ENCODE measurements at regions not wholly inside any gene's neighbourhood (a gene's known extent, or its start where the extent isn't known, plus 50 kb on each side); places are given as distances from the start of the nearest gene placed in this dataset.

DNA sequence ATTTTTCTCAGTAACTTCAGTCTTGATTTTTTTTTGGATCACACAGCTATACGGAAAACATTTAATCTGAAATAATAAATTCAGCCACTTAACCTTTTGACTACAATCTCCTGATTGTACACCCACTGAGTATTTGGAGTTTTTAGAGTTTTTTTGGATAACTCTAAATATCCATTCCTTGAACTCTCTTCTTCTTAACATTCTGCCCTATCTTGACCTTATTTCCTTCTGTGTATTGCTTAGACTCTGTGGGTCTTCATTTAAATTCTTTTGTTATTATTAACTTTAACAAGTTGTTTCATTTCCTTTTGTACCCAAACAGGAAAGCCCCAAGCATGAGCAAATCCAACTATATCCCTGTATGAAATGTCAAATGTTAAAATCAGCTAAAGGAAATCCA, 170.2 kb upstream of the PTCHD4 start:
- H3K9me3 Mint-ChIP-seq: no peaks in the 10 kb centered on the region
- no peak for DNase-seq
- H3K27ac Mint-ChIP-seq: no peak overlapping the region
- no peaks in the 10 kb centered on the region for H3K4me1 Mint-ChIP-seq
- no peaks in the 10 kb centered on the region for H3K36me3 Mint-ChIP-seq (ENCODE audit: low read depth)
- H3K27me3 Mint-ChIP-seq (ENCODE audit: low read depth, poor library complexity): peaks cover 7% of the 10 kb centered on the region
- no peak overlapping the region for H3K4me3 Mint-ChIP-seq
- TF ChIP-seq, protein P1, sequence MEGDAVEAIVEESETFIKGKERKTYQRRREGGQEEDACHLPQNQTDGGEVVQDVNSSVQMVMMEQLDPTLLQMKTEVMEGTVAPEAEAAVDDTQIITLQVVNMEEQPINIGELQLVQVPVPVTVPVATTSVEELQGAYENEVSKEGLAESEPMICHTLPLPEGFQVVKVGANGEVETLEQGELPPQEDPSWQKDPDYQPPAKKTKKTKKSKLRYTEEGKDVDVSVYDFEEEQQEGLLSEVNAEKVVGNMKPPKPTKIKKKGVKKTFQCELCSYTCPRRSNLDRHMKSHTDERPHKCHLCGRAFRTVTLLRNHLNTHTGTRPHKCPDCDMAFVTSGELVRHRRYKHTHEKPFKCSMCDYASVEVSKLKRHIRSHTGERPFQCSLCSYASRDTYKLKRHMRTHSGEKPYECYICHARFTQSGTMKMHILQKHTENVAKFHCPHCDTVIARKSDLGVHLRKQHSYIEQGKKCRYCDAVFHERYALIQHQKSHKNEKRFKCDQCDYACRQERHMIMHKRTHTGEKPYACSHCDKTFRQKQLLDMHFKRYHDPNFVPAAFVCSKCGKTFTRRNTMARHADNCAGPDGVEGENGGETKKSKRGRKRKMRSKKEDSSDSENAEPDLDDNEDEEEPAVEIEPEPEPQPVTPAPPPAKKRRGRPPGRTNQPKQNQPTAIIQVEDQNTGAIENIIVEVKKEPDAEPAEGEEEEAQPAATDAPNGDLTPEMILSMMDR (IDR thresholded peaks at IDR 0.05): no peak

DNA sequence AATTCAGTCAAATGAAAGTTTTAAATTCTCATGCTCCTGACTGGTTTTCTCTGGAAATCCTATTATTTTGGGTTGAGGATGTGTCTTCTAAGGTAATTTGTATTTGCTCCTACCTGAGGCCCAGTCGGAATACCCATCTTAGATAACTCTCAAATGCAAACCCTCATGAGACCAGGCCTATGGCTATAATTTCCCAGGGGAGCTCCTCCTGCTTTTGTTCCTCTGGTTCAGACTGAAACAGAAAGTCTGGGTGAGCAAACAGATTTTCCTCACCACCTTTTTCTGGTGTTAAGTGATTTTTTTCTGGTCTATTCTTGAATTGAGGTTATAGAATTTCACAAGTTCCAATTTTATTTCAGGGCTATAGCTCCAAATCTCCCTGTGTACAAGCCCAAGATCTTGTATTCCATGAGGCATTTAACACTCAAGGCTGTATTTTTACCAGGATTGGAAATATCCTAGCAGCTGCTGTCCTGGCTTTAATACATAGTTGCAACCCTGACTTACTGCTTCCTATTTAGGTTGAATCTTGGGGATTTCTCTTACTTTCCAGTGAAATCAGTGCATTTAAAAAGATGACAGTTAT, 169.1 kb upstream of the PTCHD4 start:
- Mint-ChIP-seq H3K27ac (no peak overlapping the region), H3K27me3 (ENCODE audit: low read depth, poor library complexity) (peaks cover 7% of the 10 kb centered on the region), H3K4me3 (no peak overlapping the region), H3K4me1 (no peaks in the 10 kb centered on the region), H3K36me3 (ENCODE audit: low read depth) (no peaks in the 10 kb centered on the region), H3K9me3 (no peaks in the 10 kb centered on the region)
- no peak for DNase-seq
- TF ChIP-seq, protein P1 (IDR thresholded peaks at IDR 0.05): no peak

DNA sequence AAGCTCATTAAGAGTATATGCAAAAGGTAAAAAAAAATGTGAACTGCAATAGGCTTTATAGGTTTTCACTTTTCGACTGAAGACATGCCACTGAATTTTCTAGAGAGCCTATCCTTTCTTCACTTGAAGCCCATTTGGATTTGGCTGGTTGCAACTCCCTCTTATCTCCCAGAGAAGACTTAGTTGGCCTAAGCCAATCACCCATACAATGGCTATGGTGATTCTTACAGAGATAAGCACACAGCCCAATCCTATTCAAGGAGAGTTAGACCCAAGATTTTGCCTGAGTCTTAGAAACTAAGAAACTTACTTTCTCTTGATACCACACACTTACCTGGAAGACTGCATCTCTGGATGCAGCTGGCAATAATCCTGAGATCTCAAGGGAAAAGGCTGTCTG, 167.3 kb upstream of the PTCHD4 start:
- no peak for DNase-seq
- H3K36me3 Mint-ChIP-seq (ENCODE audit: low read depth): no peaks in the 10 kb centered on the region
- no peaks in the 10 kb centered on the region for H3K9me3 Mint-ChIP-seq
- H3K4me3 Mint-ChIP-seq: no peak overlapping the region
- H3K27me3 Mint-ChIP-seq (ENCODE audit: low read depth, poor library complexity): peaks cover 6% of the 10 kb centered on the region
- no peak overlapping the region for H3K27ac Mint-ChIP-seq
- TF ChIP-seq, protein P1 (IDR thresholded peaks at IDR 0.05): no peak
- no peaks in the 10 kb centered on the region for H3K4me1 Mint-ChIP-seq

DNA sequence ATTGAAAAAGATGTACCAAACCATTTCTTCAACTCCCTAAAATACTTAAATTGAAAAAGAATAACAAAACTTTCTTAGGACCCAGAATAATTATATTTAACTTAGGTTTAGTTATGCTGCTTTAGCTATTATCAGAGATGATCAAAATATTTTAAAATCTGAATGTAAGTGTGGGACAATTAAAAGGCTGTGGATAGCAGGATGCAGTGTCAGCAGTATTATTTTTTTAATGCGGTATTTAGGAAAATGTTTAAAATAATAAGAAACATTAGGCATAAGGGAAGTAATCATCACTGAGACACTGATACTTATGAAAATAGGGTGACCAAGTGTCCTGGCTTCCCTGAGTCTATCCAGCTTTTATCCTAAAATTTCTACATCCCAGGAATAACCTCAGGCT, 161.5 kb upstream of the PTCHD4 start:
- Mint-ChIP-seq H3K27me3 (ENCODE audit: low read depth, poor library complexity) (peaks cover 5% of the 10 kb centered on the region), H3K4me1 (no peaks in the 10 kb centered on the region), H3K27ac (no peak overlapping the region)

DNA sequence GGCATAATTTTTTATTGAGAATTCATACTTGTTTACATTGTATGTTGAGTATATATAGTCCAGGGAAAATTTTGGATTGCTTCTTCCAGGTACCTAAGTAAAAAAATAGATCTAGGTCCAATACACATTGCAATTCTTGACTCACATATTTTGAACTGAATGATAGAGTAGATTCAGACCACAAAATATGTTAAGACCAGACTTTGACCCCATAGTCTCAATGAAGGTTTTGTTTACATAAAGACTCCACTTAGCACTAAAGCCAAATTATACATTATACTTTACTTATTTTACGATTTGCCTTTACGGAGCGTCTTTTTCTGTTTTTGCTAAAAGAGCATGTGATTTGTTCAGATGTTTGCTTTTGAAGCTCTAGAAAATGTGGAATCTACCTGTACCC, 144.1 kb upstream of the PTCHD4 start:
- no peak overlapping the region for H3K27ac Mint-ChIP-seq
- TF ChIP-seq, protein P1 (IDR thresholded peaks at IDR 0.05): no peak
- H3K9me3 Mint-ChIP-seq: no peaks in the 10 kb centered on the region
- H3K27me3 Mint-ChIP-seq (ENCODE audit: low read depth, poor library complexity): no peaks in the 10 kb centered on the region
- no peak for DNase-seq
- H3K4me1 Mint-ChIP-seq: no peaks in the 10 kb centered on the region
- H3K4me3 Mint-ChIP-seq: no peak overlapping the region
- no peaks in the 10 kb centered on the region for H3K36me3 Mint-ChIP-seq (ENCODE audit: low read depth)

More for the DNA sequence above, 161.5 kb upstream of the PTCHD4 start:
- TF ChIP-seq, protein P1 (IDR thresholded peaks at IDR 0.05): no peak
- Mint-ChIP-seq H3K36me3 (ENCODE audit: low read depth) (peaks cover 5% of the 10 kb centered on the region), H3K4me3 (no peak overlapping the region), H3K9me3 (peaks cover 20% of the 10 kb centered on the region)
- no peak for DNase-seq

DNA sequence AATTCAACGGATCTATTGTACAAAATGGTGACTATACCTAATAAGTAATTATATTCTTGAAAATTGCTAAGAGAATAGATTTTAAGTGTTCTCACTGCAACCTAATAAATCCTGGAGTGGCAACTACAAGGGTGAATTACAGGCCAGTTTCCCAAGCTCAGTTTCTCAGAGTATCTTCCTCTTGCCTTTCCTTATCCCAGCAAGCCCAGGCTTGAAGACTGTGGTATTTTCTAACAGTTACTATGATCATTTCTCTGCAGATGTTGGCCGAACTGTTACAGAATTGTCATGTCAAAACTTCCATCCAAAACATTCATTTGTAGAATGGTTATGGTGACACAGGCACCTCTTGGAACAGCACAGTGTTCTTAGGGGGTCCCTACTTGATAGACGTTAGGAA, 138.1 kb upstream of the PTCHD4 start:
- TF ChIP-seq, protein P1 (IDR thresholded peaks at IDR 0.05): no peak
- no peaks in the 10 kb centered on the region for H3K4me1 Mint-ChIP-seq
- no peak for DNase-seq
- no peaks in the 10 kb centered on the region for H3K27me3 Mint-ChIP-seq (ENCODE audit: low read depth, poor library complexity)
- no peak overlapping the region for H3K27ac Mint-ChIP-seq
- no peaks in the 10 kb centered on the region for H3K36me3 Mint-ChIP-seq (ENCODE audit: low read depth)
- H3K4me3 Mint-ChIP-seq: no peak overlapping the region
- no peaks in the 10 kb centered on the region for H3K9me3 Mint-ChIP-seq
